GM21367 (cell line): ENCODE measurements at regions not wholly inside any gene's neighbourhood (a gene's known extent, or its start where the extent isn't known, plus 50 kb on each side); places are given as distances from the start of the nearest gene placed in this dataset.

Source experiments
- ATAC-seq: cut with Tn5 transposase; IDR thresholded peaks from one replicate; pipeline ENCODE4 v1.9.1; 2021; ENCODE audit not compliant: unreplicated experiment

- ATAC-seq: no peak
Measured at GRCh38 chr4:179486570-179487335, 2044.5 kb upstream of the AGA start.

GRCh38 chr4:179492260-179493080 is 2050.2 kb upstream of the AGA start:
- no peak for ATAC-seq

GRCh38 chr4:179503976-179504375 is 2061.7 kb upstream of the AGA start:
- ATAC-seq: no peak

- ATAC-seq: no peak
Measured at GRCh38 chr4:179509489-179509888, 2067.3 kb upstream of the AGA start.

- ATAC-seq: no peak
Measured at GRCh38 chr4:179521952-179522351, 2079.7 kb upstream of the AGA start.

- no peak for ATAC-seq
Measured at GRCh38 chr4:179530958-179531357, 2088.7 kb upstream of the AGA start.

- ATAC-seq: no peak
Measured at GRCh38 chr4:179536694-179537093, 2094.5 kb upstream of the AGA start.

- ATAC-seq: no peak
Measured at GRCh38 chr4:179539641-179540040, 2097.4 kb upstream of the AGA start.

- ATAC-seq: no peak
Measured at GRCh38 chr4:179543771-179544170, 2101.5 kb upstream of the AGA start.

GRCh38 chr4:179544496-179544895 is 2102.3 kb upstream of the AGA start:
- ATAC-seq: no peak

GRCh38 chr4:179552131-179552530 is 2109.9 kb upstream of the AGA start:
- no peak for ATAC-seq

GRCh38 chr4:179563741-179564140 is 2121.5 kb upstream of the AGA start:
- no peak for ATAC-seq

- ATAC-seq: no peak
Measured at GRCh38 chr4:179569549-179569948, 2127.3 kb upstream of the AGA start.

- ATAC-seq: no peak
Measured at GRCh38 chr4:179582164-179582905, 2140.1 kb upstream of the AGA start.

- no peak for ATAC-seq
Measured at GRCh38 chr4:179583221-179583620, 2141.0 kb upstream of the AGA start.

- no peak for ATAC-seq
Measured at GRCh38 chr4:179584101-179584500, 2141.9 kb upstream of the AGA start.

- ATAC-seq: no peak
Measured at GRCh38 chr4:179585761-179586160, 2143.5 kb upstream of the AGA start.

- ATAC-seq: no peak
Measured at GRCh38 chr4:179586460-179586859, 2144.2 kb upstream of the AGA start.

GRCh38 chr4:179595671-179596410 is 2153.6 kb upstream of the AGA start:
- no peak for ATAC-seq

GRCh38 chr4:179596621-179597020 is 2154.4 kb upstream of the AGA start:
- no peak for ATAC-seq

GRCh38 chr4:179597301-179597700 is 2155.1 kb upstream of the AGA start:
- no peak for ATAC-seq
